Osteoblast (primary cell): ENCODE measurements at regions not wholly inside any gene's neighbourhood (a gene's known extent, or its start where the extent isn't known, plus 50 kb on each side); places are given as distances from the start of the nearest gene placed in this dataset.

Experiments
- DNase-seq: peaks from one replicate; pipeline ENCODE4 v3.0.0; 2011; ENCODE audit warnings: low spot score, mixed read lengths; ENCODE audit not compliant: insufficient read length; ENCODE audit errors: missing footprints
- H2AFZ ChIP-seq: 2 replicates; pipeline ENCODE4 v1.6.0; 2011; ENCODE audit warnings: mild to moderate bottlenecking, low read length
- H3K27ac ChIP-seq: 2 replicates; pipeline ENCODE4 v1.5.1; 2011; ENCODE audit warnings: mild to moderate bottlenecking, low read depth, low read length, moderate library complexity
- H3K27me3 ChIP-seq: 2 replicates; pipeline ENCODE4 v1.6.0; 2012; ENCODE audit warnings: mild to moderate bottlenecking, control low read depth, inconsistent platforms, low read length, moderate library complexity; ENCODE audit not compliant: insufficient read depth
- H3K36me3 ChIP-seq: 2 replicates; pipeline ENCODE4 v1.5.1; 2011; ENCODE audit warnings: mild to moderate bottlenecking, low read length, control low read depth, moderate library complexity; ENCODE audit not compliant: insufficient read depth
- H3K4me1 ChIP-seq: 2 replicates; pipeline ENCODE4 v1.5.1; 2011; ENCODE audit warnings: mild to moderate bottlenecking, low read length, control low read depth, moderate library complexity; ENCODE audit not compliant: insufficient read depth
- H3K4me2 ChIP-seq: 2 replicates; pipeline ENCODE4 v1.6.0; 2011; ENCODE audit warnings: mild to moderate bottlenecking, low read length; ENCODE audit not compliant: insufficient read depth
- H3K4me3 ChIP-seq: fragments of 200-600 bp; sonication (generic); 3 replicates; pipeline ENCODE4 v1.5.1; 2012; ENCODE audit warnings: mild to moderate bottlenecking, low read length, inconsistent platforms; ENCODE audit not compliant: insufficient read depth
- H3K79me2 ChIP-seq: 2 replicates; pipeline ENCODE4 v1.6.0; 2012; ENCODE audit warnings: mild to moderate bottlenecking, low read length, control low read depth, inconsistent platforms; ENCODE audit not compliant: insufficient read depth
- H3K9me3 ChIP-seq: 2 replicates; pipeline ENCODE4 v1.5.1; 2011; ENCODE audit warnings: low read depth, low read length, control low read depth
- H4K20me1 ChIP-seq: 2 replicates; pipeline ENCODE4 v1.6.0; 2012; ENCODE audit warnings: mild to moderate bottlenecking, low read length, control low read depth; ENCODE audit not compliant: insufficient read depth
- CTCF ChIP-seq: IDR thresholded peaks from 2 replicates; pipeline ENCODE4 v1.5.1; 2011; ENCODE audit warnings: mild to moderate bottlenecking, low read depth, low read length, moderate library complexity; ENCODE audit errors: extremely low read depth

DNA sequence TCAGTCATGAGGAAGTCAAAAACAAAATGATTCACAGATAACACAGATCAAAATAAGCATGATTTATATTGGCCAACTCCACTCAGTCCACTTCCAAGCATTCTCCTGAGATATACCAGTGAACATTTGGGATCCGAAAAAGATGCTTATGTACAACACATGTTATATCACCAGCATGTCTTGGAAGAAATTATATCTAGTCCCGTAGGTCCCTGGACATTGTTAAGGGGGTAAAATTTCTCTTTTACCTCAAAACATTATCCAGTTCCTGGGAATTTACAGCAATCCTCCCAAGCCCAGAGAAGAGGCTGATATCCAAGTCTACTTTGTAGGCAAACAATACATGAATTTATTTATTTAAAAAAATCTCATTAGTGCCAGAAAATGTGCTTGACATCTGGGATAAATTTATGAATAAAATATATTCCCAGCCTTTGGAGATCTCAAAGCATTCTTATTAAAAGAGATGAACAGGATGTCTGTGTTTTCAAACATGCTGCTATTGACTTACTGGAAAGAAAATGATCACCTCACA lies 582.2 kb upstream of the ZWINT start:
- Histone ChIP-seq H3K27ac (no peak overlapping the region), H3K36me3 (no peaks in the 10 kb centered on the region), H2AFZ (no peak overlapping the region), H3K9me3 (no peaks in the 10 kb centered on the region), H3K4me1 (no peaks in the 10 kb centered on the region), H3K4me3 (no peak overlapping the region), H4K20me1 (no peaks in the 10 kb centered on the region), H3K79me2 (no peaks in the 10 kb centered on the region), H3K4me2 (no peak overlapping the region), H3K27me3 (no peaks in the 10 kb centered on the region)
- DNase-seq = no peak
- TF ChIP-seq CTCF = no peak

DNA sequence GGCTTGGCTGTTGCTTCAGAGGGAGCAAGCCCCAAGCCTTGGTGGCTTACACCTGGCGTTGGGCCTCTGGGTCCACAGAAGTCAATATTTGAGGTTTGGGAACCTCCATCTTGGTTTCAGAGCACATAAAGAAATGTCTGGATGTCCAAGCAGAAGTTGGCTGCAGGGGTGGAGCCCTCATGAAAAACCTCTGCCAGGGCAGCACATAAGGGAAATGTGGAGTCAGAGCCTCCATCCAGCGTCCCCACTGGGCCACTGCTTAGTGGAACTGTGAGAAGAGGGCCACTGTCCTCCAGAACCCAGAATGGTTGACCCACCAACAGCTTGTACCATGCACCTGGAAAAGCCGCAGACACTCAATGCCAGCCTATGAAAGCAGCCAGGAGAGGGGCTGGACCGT lies 573.5 kb upstream of the ZWINT start:
- no peaks in the 10 kb centered on the region for H3K27me3 ChIP-seq
- H3K27ac ChIP-seq = no peak overlapping the region
- H3K4me3 ChIP-seq = no peak overlapping the region
- H4K20me1 ChIP-seq = no peaks in the 10 kb centered on the region
- no peak overlapping the region for H3K4me2 ChIP-seq
- TF ChIP-seq CTCF = no peak
- no peak overlapping the region for H2AFZ ChIP-seq
- DNase-seq = no peak
- H3K9me3 ChIP-seq = peaks cover 7% of the 10 kb centered on the region
- H3K36me3 ChIP-seq = no peaks in the 10 kb centered on the region
- H3K4me1 ChIP-seq = no peaks in the 10 kb centered on the region
- H3K79me2 ChIP-seq = no peaks in the 10 kb centered on the region

- Histone ChIP-seq H3K4me1 (no peaks in the 10 kb centered on the region), H3K27me3 (no peaks in the 10 kb centered on the region), H3K27ac (no peak overlapping the region), H3K9me3 (peaks cover 6% of the 10 kb centered on the region), H3K79me2 (no peaks in the 10 kb centered on the region), H4K20me1 (no peaks in the 10 kb centered on the region), H3K36me3 (no peaks in the 10 kb centered on the region), H3K4me2 (no peak overlapping the region), H2AFZ (no peak overlapping the region), H3K4me3 (no peak overlapping the region)
- no peak for TF ChIP-seq CTCF
- no peak for DNase-seq
These were observed 567.7 kb upstream of the ZWINT start for GRCh38 chr10:56928714-56929113.

- H3K27me3 ChIP-seq = no peaks in the 10 kb centered on the region
- H3K36me3 ChIP-seq = no peaks in the 10 kb centered on the region
- H4K20me1 ChIP-seq = no peaks in the 10 kb centered on the region
- H3K79me2 ChIP-seq = no peaks in the 10 kb centered on the region
- no peaks in the 10 kb centered on the region for H3K4me1 ChIP-seq
- no peak for TF ChIP-seq CTCF
- no peak overlapping the region for H3K4me2 ChIP-seq
- no peak overlapping the region for H3K27ac ChIP-seq
- DNase-seq = no peak
- peaks cover 6% of the 10 kb centered on the region for H3K9me3 ChIP-seq
- H3K4me3 ChIP-seq = no peak overlapping the region
- no peak overlapping the region for H2AFZ ChIP-seq
These were observed 566.6 kb upstream of the ZWINT start for GRCh38 chr10:56927701-56928100.
